KG1 (cell line): ENCODE measurements at regions not wholly inside any gene's neighbourhood (a gene's known extent, or its start where the extent isn't known, plus 50 kb on each side); places are given as distances from the start of the nearest gene placed in this dataset.
"Not testable (repeated sequence)": the region's sequence is repeated elsewhere in the genome, so short reads cannot be mapped to it uniquely, and the experiment has no call there.

Source experiments
- DNase-seq: peaks from one replicate; lab custom pipeline; 2025; lab: John Stamatoyannopoulos, UW

- no peak for DNase-seq
Observed at GRCh38 chr2:39929531-39929930, 150.5 kb upstream of the THUMPD2 start.

GRCh38 chr2:39925312-39925711 is 146.3 kb upstream of the THUMPD2 start:
- no peak for DNase-seq

- DNase-seq: no peak
Observed at GRCh38 chr2:39923455-39923854, 144.4 kb upstream of the THUMPD2 start.

- DNase-seq: no peak
Observed at GRCh38 chr2:39922679-39923405, 143.8 kb upstream of the THUMPD2 start.

GRCh38 chr2:39920307-39920801 is 141.3 kb upstream of the THUMPD2 start:
- DNase-seq: no peak

- no peak for DNase-seq
Observed at GRCh38 chr2:39919511-39920306, 140.7 kb upstream of the THUMPD2 start.

GRCh38 chr2:39918886-39919285 is 139.8 kb upstream of the THUMPD2 start:
- DNase-seq: no peak

- not testable (repeated sequence) for DNase-seq
Observed at GRCh38 chr2:39917371-39917770, 138.3 kb upstream of the THUMPD2 start.

- no peak for DNase-seq
Observed at GRCh38 chr2:39914949-39915348, 135.9 kb upstream of the THUMPD2 start.

GRCh38 chr2:39913648-39914461 is 134.8 kb upstream of the THUMPD2 start:
- peak; percentile 32 for DNase-seq

GRCh38 chr2:39902103-39902502 is 123.0 kb upstream of the THUMPD2 start:
- no peak for DNase-seq

GRCh38 chr2:39898934-39899333 is 119.9 kb upstream of the THUMPD2 start:
- no peak for DNase-seq

- no peak for DNase-seq
Observed at GRCh38 chr2:39897273-39897672, 118.2 kb upstream of the THUMPD2 start.

GRCh38 chr2:39894082-39894481 is 115.0 kb upstream of the THUMPD2 start:
- DNase-seq: no peak

GRCh38 chr2:39893616-39894015 is 114.6 kb upstream of the THUMPD2 start:
- no peak for DNase-seq

GRCh38 chr2:39881948-39882347 is 102.9 kb upstream of the THUMPD2 start:
- DNase-seq: no peak

- no peak for DNase-seq
Observed at GRCh38 chr2:39881494-39881893, 102.4 kb upstream of the THUMPD2 start.

GRCh38 chr2:39879001-39879400 is 99.9 kb upstream of the THUMPD2 start:
- not testable (repeated sequence) for DNase-seq

- no peak for DNase-seq
Observed at GRCh38 chr2:39875914-39876267, 96.8 kb upstream of the THUMPD2 start.

- no peak for DNase-seq
Observed at GRCh38 chr2:39875182-39875913, 96.3 kb upstream of the THUMPD2 start.

- no peak for DNase-seq
Observed at GRCh38 chr2:39874236-39874635, 95.2 kb upstream of the THUMPD2 start.

GRCh38 chr2:39873586-39873985 is 94.5 kb upstream of the THUMPD2 start:
- no peak for DNase-seq
